ENCODE measurements at regions not wholly inside any gene's neighbourhood (a gene's known extent, or its start where the extent isn't known, plus 50 kb on each side); places are given as distances from the start of the nearest gene placed in this dataset.

- ATAC-seq (replicated peaks; ENCODE audit: extremely low read depth, poor library complexity, severe bottlenecking): no peak
- Mint-ChIP-seq H3K27me3 (no peaks in the 10 kb centered on the region), H3K9me3 (no peaks in the 10 kb centered on the region), H3K4me3 (no peak overlapping the region), H3K4me1 (no peaks in the 10 kb centered on the region), H3K36me3 (ENCODE audit: insufficient read depth) (peaks cover 16% of the 10 kb centered on the region), H3K27ac (ENCODE audit: low read depth) (no peak overlapping the region)
- DNase-seq (ENCODE audit: low spot score in 2 of 2): no peak
Measured at GRCh38 chr16:27676839-27677238, 126.9 kb downstream of the KATNIP start.

- Mint-ChIP-seq H3K9me3 (no peaks in the 10 kb centered on the region), H3K27ac (ENCODE audit: low read depth) (no peak overlapping the region), H3K4me3 (no peak overlapping the region), H3K27me3 (no peaks in the 10 kb centered on the region), H3K36me3 (ENCODE audit: insufficient read depth) (peaks cover 14% of the 10 kb centered on the region), H3K4me1 (no peaks in the 10 kb centered on the region)
- DNase-seq (ENCODE audit: low spot score in 2 of 2) (no peak), ATAC-seq (replicated peaks; ENCODE audit: extremely low read depth, poor library complexity, severe bottlenecking) (no peak)
Measured at GRCh38 chr16:27677263-27677662, 127.3 kb downstream of the KATNIP start.

- H3K36me3 Mint-ChIP-seq (ENCODE audit: insufficient read depth): peaks cover 14% of the 10 kb centered on the region
Measured at GRCh38 chr16:27678955-27679354, 129.0 kb downstream of the KATNIP start.

GRCh38 chr16:27679899-27680298 is 130.0 kb downstream of the KATNIP start:
- Mint-ChIP-seq H3K36me3 (ENCODE audit: insufficient read depth) (peaks cover 14% of the 10 kb centered on the region), H3K9me3 (no peaks in the 10 kb centered on the region), H3K4me1 (no peaks in the 10 kb centered on the region)

More at GRCh38 chr16:27678955-27679354, 129.0 kb downstream of the KATNIP start:
- no peak overlapping the region for H3K27ac Mint-ChIP-seq (ENCODE audit: low read depth)
- no peaks in the 10 kb centered on the region for H3K9me3 Mint-ChIP-seq
- DNase-seq (ENCODE audit: low spot score in 2 of 2): no peak
- ATAC-seq (replicated peaks; ENCODE audit: extremely low read depth, poor library complexity, severe bottlenecking): no peak
- H3K27me3 Mint-ChIP-seq: no peaks in the 10 kb centered on the region
- no peaks in the 10 kb centered on the region for H3K4me1 Mint-ChIP-seq
- H3K4me3 Mint-ChIP-seq: no peak overlapping the region

GRCh38 chr16:27681681-27682080 is 131.7 kb downstream of the KATNIP start:
- no peak overlapping the region for H3K4me3 Mint-ChIP-seq
- no peak for ATAC-seq (replicated peaks; ENCODE audit: extremely low read depth, poor library complexity, severe bottlenecking)
- peaks cover 14% of the 10 kb centered on the region for H3K36me3 Mint-ChIP-seq (ENCODE audit: insufficient read depth)
- no peak for DNase-seq (ENCODE audit: low spot score in 2 of 2)
- H3K27ac Mint-ChIP-seq (ENCODE audit: low read depth): no peak overlapping the region
- no peaks in the 10 kb centered on the region for H3K27me3 Mint-ChIP-seq
- no peaks in the 10 kb centered on the region for H3K4me1 Mint-ChIP-seq
- H3K9me3 Mint-ChIP-seq: no peaks in the 10 kb centered on the region

More at GRCh38 chr16:27679899-27680298, 130.0 kb downstream of the KATNIP start:
- Mint-ChIP-seq H3K27me3 (no peaks in the 10 kb centered on the region), H3K27ac (ENCODE audit: low read depth) (no peak overlapping the region), H3K4me3 (no peak overlapping the region)
- no peak for DNase-seq (ENCODE audit: low spot score in 2 of 2)
- ATAC-seq (replicated peaks; ENCODE audit: extremely low read depth, poor library complexity, severe bottlenecking): no peak

- no peaks in the 10 kb centered on the region for H3K27me3 Mint-ChIP-seq
- DNase-seq (ENCODE audit: low spot score in 2 of 2) (no peak), ATAC-seq (replicated peaks; ENCODE audit: extremely low read depth, poor library complexity, severe bottlenecking) (no peak)
- no peak overlapping the region for H3K27ac Mint-ChIP-seq (ENCODE audit: low read depth)
- no peak overlapping the region for H3K4me3 Mint-ChIP-seq
- peaks cover 7% of the 10 kb centered on the region for H3K36me3 Mint-ChIP-seq (ENCODE audit: insufficient read depth)
- H3K4me1 Mint-ChIP-seq: no peaks in the 10 kb centered on the region
- no peaks in the 10 kb centered on the region for H3K9me3 Mint-ChIP-seq
Measured at GRCh38 chr16:27684047-27684446, 134.1 kb downstream of the KATNIP start.

- no peaks in the 10 kb centered on the region for H3K9me3 Mint-ChIP-seq
- H3K4me1 Mint-ChIP-seq: no peaks in the 10 kb centered on the region
- ATAC-seq (replicated peaks; ENCODE audit: extremely low read depth, poor library complexity, severe bottlenecking) (no peak), DNase-seq (ENCODE audit: low spot score in 2 of 2) (no peak)
- no peak overlapping the region for H3K27ac Mint-ChIP-seq (ENCODE audit: low read depth)
- no peaks in the 10 kb centered on the region for H3K27me3 Mint-ChIP-seq
- H3K4me3 Mint-ChIP-seq: no peak overlapping the region
- H3K36me3 Mint-ChIP-seq (ENCODE audit: insufficient read depth): peaks cover 2% of the 10 kb centered on the region
Measured at GRCh38 chr16:27685807-27686206, 135.9 kb downstream of the KATNIP start.

GRCh38 chr16:27686926-27687325 is 137.0 kb downstream of the KATNIP start:
- Mint-ChIP-seq H3K4me3 (no peak overlapping the region), H3K27me3 (no peaks in the 10 kb centered on the region), H3K9me3 (no peaks in the 10 kb centered on the region), H3K27ac (ENCODE audit: low read depth) (no peak overlapping the region), H3K36me3 (ENCODE audit: insufficient read depth) (no peaks in the 10 kb centered on the region), H3K4me1 (no peaks in the 10 kb centered on the region)
- DNase-seq (ENCODE audit: low spot score in 2 of 2): no peak
- no peak for ATAC-seq (replicated peaks; ENCODE audit: extremely low read depth, poor library complexity, severe bottlenecking)

GRCh38 chr16:27687605-27688004 is 137.7 kb downstream of the KATNIP start:
- DNase-seq (ENCODE audit: low spot score in 2 of 2) (no peak), ATAC-seq (replicated peaks; ENCODE audit: extremely low read depth, poor library complexity, severe bottlenecking) (no peak)
- no peak overlapping the region for H3K27ac Mint-ChIP-seq (ENCODE audit: low read depth)
- no peak overlapping the region for H3K4me3 Mint-ChIP-seq
- H3K9me3 Mint-ChIP-seq: no peaks in the 10 kb centered on the region
- H3K27me3 Mint-ChIP-seq: no peaks in the 10 kb centered on the region
- H3K36me3 Mint-ChIP-seq (ENCODE audit: insufficient read depth): no peaks in the 10 kb centered on the region
- H3K4me1 Mint-ChIP-seq: no peaks in the 10 kb centered on the region

GRCh38 chr16:27689711-27690110 is 139.8 kb downstream of the KATNIP start:
- H3K4me1 Mint-ChIP-seq: no peaks in the 10 kb centered on the region
- H3K9me3 Mint-ChIP-seq: no peaks in the 10 kb centered on the region
- H3K27ac Mint-ChIP-seq (ENCODE audit: low read depth): no peak overlapping the region
- no peak overlapping the region for H3K4me3 Mint-ChIP-seq
- H3K27me3 Mint-ChIP-seq: no peaks in the 10 kb centered on the region
- no peaks in the 10 kb centered on the region for H3K36me3 Mint-ChIP-seq (ENCODE audit: insufficient read depth)
- ATAC-seq (replicated peaks; ENCODE audit: extremely low read depth, poor library complexity, severe bottlenecking) (no peak), DNase-seq (ENCODE audit: low spot score in 2 of 2) (no peak)

GRCh38 chr16:27690608-27691007 is 140.7 kb downstream of the KATNIP start:
- Mint-ChIP-seq H3K36me3 (ENCODE audit: insufficient read depth) (no peaks in the 10 kb centered on the region), H3K27me3 (no peaks in the 10 kb centered on the region), H3K4me1 (no peaks in the 10 kb centered on the region), H3K27ac (ENCODE audit: low read depth) (no peak overlapping the region), H3K9me3 (no peaks in the 10 kb centered on the region), H3K4me3 (no peak overlapping the region)
- no peak for DNase-seq (ENCODE audit: low spot score in 2 of 2)
- ATAC-seq (replicated peaks; ENCODE audit: extremely low read depth, poor library complexity, severe bottlenecking): no peak

- Mint-ChIP-seq H3K27ac (ENCODE audit: low read depth) (no peak overlapping the region), H3K9me3 (no peaks in the 10 kb centered on the region), H3K36me3 (ENCODE audit: insufficient read depth) (no peaks in the 10 kb centered on the region), H3K4me1 (no peaks in the 10 kb centered on the region), H3K4me3 (no peak overlapping the region), H3K27me3 (no peaks in the 10 kb centered on the region)
- DNase-seq (ENCODE audit: low spot score in 2 of 2) (no peak), ATAC-seq (replicated peaks; ENCODE audit: extremely low read depth, poor library complexity, severe bottlenecking) (no peak)
Measured at GRCh38 chr16:27691721-27692120, 141.8 kb downstream of the KATNIP start.

- Mint-ChIP-seq H3K4me1 (no peaks in the 10 kb centered on the region), H3K27ac (ENCODE audit: low read depth) (no peak overlapping the region), H3K9me3 (no peaks in the 10 kb centered on the region)
Measured at GRCh38 chr16:27692576-27692975, 142.6 kb downstream of the KATNIP start.

GRCh38 chr16:27695161-27695560 is 145.2 kb downstream of the KATNIP start:
- DNase-seq (ENCODE audit: low spot score in 2 of 2): no peak
- Mint-ChIP-seq H3K9me3 (no peaks in the 10 kb centered on the region), H3K36me3 (ENCODE audit: insufficient read depth) (peaks cover 5% of the 10 kb centered on the region), H3K4me1 (no peaks in the 10 kb centered on the region), H3K4me3 (no peak overlapping the region), H3K27ac (ENCODE audit: low read depth) (no peak overlapping the region), H3K27me3 (no peaks in the 10 kb centered on the region)
- no peak for ATAC-seq (replicated peaks; ENCODE audit: extremely low read depth, poor library complexity, severe bottlenecking)

More at GRCh38 chr16:27692576-27692975, 142.6 kb downstream of the KATNIP start:
- H3K36me3 Mint-ChIP-seq (ENCODE audit: insufficient read depth): no peaks in the 10 kb centered on the region
- ATAC-seq (replicated peaks; ENCODE audit: extremely low read depth, poor library complexity, severe bottlenecking): no peak
- no peak overlapping the region for H3K4me3 Mint-ChIP-seq
- no peaks in the 10 kb centered on the region for H3K27me3 Mint-ChIP-seq
- DNase-seq (ENCODE audit: low spot score in 2 of 2): no peak

Measured in central memory CD8-positive, alpha-beta T cell (primary cell).